GM12878 (cell line): ENCODE measurements at regions not wholly inside any gene's neighbourhood (a gene's known extent, or its start where the extent isn't known, plus 50 kb on each side); places are given as distances from the start of the nearest gene placed in this dataset.

Source experiments
- ATAC-seq: fragments of 200-7000 bp; cut with Tn5 transposase; 3 replicates; pipeline ENCODE4 v1.9.1; 2020; ENCODE audit warnings: mild to moderate bottlenecking, moderate library complexity
- BruUV-seq: library from RNA; stranded (reverse); fragments of 400-500 nt; replicated peaks from 2 replicates; lab custom pipeline; 2021; lab: Mats Ljungman, UMichigan
- CTCF ChIA-PET: fragments of 300-600 bp; sonication (Branson Sonifier 250); formaldehyde crosslinking; extraction: SDS; loops from one replicate; lab custom pipeline; 2021; ENCODE audit warnings: inconsistent platforms; lab: Yijun Ruan, JAX
- POLR2A ChIA-PET: fragments of 350-600 bp; formaldehyde crosslinking; extraction: SDS; loops from one replicate; lab custom pipeline; 2021; ENCODE audit warnings: inconsistent platforms; lab: Charles Lee
- RAD21 ChIA-PET: fragments of 300-600 bp; sonication (Branson Sonifier 250); formaldehyde crosslinking; loops from one replicate; lab custom pipeline; 2023; ENCODE audit warnings: antibody characterized with exemption; ENCODE audit not compliant: unreplicated experiment; lab: Charles Lee
- SMC1A ChIA-PET: fragments of 300-600 bp; sonication (Branson Sonifier 250); formaldehyde crosslinking; loops from one replicate; lab custom pipeline; 2023; ENCODE audit not compliant: unreplicated experiment, uncharacterized antibody; lab: Charles Lee
- DNase-seq: peaks from one replicate; pipeline ENCODE4 v3.0.0-alpha.2; 2011; ENCODE audit warnings: low read depth, low spot score
- FAIRE-seq: peaks from 3 replicates; lab custom pipeline; 2011; peaks lifted over from hg19 to GRCh38; lab: Jason Lieb, UNC
- H2AFZ ChIP-seq: 2 replicates; pipeline ENCODE4 v1.6.0; 2011; ENCODE audit warnings: low read depth, low read length, control low read depth; ENCODE audit not compliant: control insufficient read depth
- H3K27ac ChIP-seq: 2 replicates; pipeline ENCODE4 v1.5.1; 2011; ENCODE audit warnings: control low read depth; ENCODE audit not compliant: control insufficient read depth, insufficient read depth
- H3K27me3 ChIP-seq, 2 experiments: replicated peaks in 1 of 2; 2 replicates each; pipeline versions ENCODE4 v1.6.0 to v1.6.1; 2011; ENCODE audit warnings: low read length in 1 of 2; ENCODE audit not compliant: control insufficient read depth in 2 of 2, insufficient read depth in 2 of 2
- H3K36me3 ChIP-seq, 2 experiments: 2 replicates each; pipeline ENCODE4 v1.5.1; 2011; ENCODE audit warnings: low read length in 1 of 2; ENCODE audit not compliant: control insufficient read depth in 2 of 2, insufficient read depth in 2 of 2
- H3K4me1 ChIP-seq: 2 replicates; pipeline ENCODE4 v1.6.1; 2011; ENCODE audit warnings: mild to moderate bottlenecking, low read length, moderate library complexity, mixed read lengths; ENCODE audit not compliant: control insufficient read depth, insufficient read depth
- H3K4me2 ChIP-seq: 2 replicates; pipeline ENCODE4 v1.6.0; 2011; ENCODE audit warnings: control low read depth; ENCODE audit not compliant: control insufficient read depth, insufficient read depth
- H3K4me3 ChIP-seq: fragments of 200-600 bp; sonication (generic); 2 replicates; pipeline ENCODE4 v1.5.1; 2016
- H3K79me2 ChIP-seq: 2 replicates; pipeline ENCODE4 v1.6.0; 2011; ENCODE audit warnings: low read length; ENCODE audit not compliant: control insufficient read depth, insufficient read depth
- H3K9ac ChIP-seq: 2 replicates; pipeline ENCODE4 v1.8.0; 2011; ENCODE audit warnings: low read length, control low read depth, mixed read lengths; ENCODE audit not compliant: control insufficient read depth, insufficient read depth
- H3K9me3 ChIP-seq: replicated peaks from 3 replicates; pipeline ENCODE4 v1.5.1; 2011; ENCODE audit warnings: mild to moderate bottlenecking, low read length; ENCODE audit not compliant: control insufficient read depth, insufficient read depth
- H4K20me1 ChIP-seq: 2 replicates; pipeline ENCODE4 v1.6.0; 2011; ENCODE audit not compliant: control insufficient read depth, insufficient read depth
- CHD1 ChIP-seq: IDR thresholded peaks from 2 replicates; pipeline ENCODE4 v1.6.1; 2012; ENCODE audit warnings: low read depth, low read length, improper control_type of control experiment
- E2F4 ChIP-seq: IDR thresholded peaks from 2 replicates; pipeline ENCODE4 v1.6.1; 2012; ENCODE audit warnings: low read depth, low read length, improper control_type of control experiment
- IKZF1 ChIP-seq: fragments of 450-650 bp; conservative IDR thresholded peaks from 2 replicates; pipeline ENCODE4 v1.6.1; 2017; ENCODE audit warnings: antibody characterized with exemption, mild to moderate bottlenecking
- STAT1 ChIP-seq: fragments of 450-650 bp; conservative IDR thresholded peaks from 2 replicates; pipeline ENCODE4 v1.6.1; 2014; ENCODE audit warnings: antibody characterized with exemption, mild to moderate bottlenecking
- WRNIP1 ChIP-seq: IDR thresholded peaks from 2 replicates; pipeline ENCODE4 v1.6.1; 2011; ENCODE audit warnings: low read depth, low read length, improper control_type of control experiment, borderline replicate concordance
- WGBS: methylation state at CpG from one replicate; pipeline ENCODE4 v1.1.6; 2016; ENCODE audit warnings: low lambda C conversion rate; ENCODE audit not compliant: insufficient replicate concordance, insufficient coverage; ENCODE audit errors: missing lambda C conversion rate; 5-methylcytosine and 5-hydroxymethylcytosine counted together
- in situ Hi-C: fragments of 300-500 bp; cut with MboI; formaldehyde crosslinking; loops from 9 replicates; pipeline ENCODE4 v1.14.3; 2018; ENCODE audit warnings: mixed read lengths
- intact Hi-C: fragments of 100-400 bp; cut with micrococcal nuclease; formaldehyde crosslinking; loops from one replicate; pipeline ENCODE4 v1.14.2; 2022; ENCODE audit not compliant: unreplicated experiment
- TF ChIP-seq, protein P1 (sequence below): fragments of 450-650 bp; formaldehyde crosslinking; IDR thresholded peaks from 2 replicates; pipeline ENCODE4 v1.4.0; 2022; ENCODE audit warnings: mild to moderate bottlenecking, moderate library complexity
- TF ChIP-seq, protein P2 (sequence below): IDR thresholded peaks from 2 replicates; pipeline ENCODE4 v1.6.1; 2011; ENCODE audit warnings: mild to moderate bottlenecking, low read depth, low read length, moderate library complexity; ENCODE audit not compliant: insufficient replicate concordance

- in situ Hi-C loops: no loop called here
- no peak for FAIRE-seq
- Histone ChIP-seq H3K36me3 (no peaks in the 10 kb centered on the region), H2AFZ (no peak overlapping the region), H3K9ac (no peak overlapping the region), H3K9me3 (no peaks in the 10 kb centered on the region), H3K4me1 (peaks cover 13% of the 10 kb centered on the region)
- RAD21 ChIA-PET: interaction anchor here (2.4 kb wide), 1 partner anchor 102 kb away, joined by 10 read pairs; the partner anchor contains the start of gene SPRY4
- SMC1A ChIA-PET: interaction anchor here (1.5 kb wide), 1 partner anchor 134 kb away, joined by 4 read pairs; no protein-coding TSS in a partner anchor
- POLR2A ChIA-PET: no interaction called here
- no TSS peak for BruUV-seq
- TF ChIP-seq CHD1 (no peak), IKZF1 (no peak), E2F4 (no peak), WRNIP1 (no peak), STAT1 (no peak)
- TF ChIP-seq, protein P1, sequence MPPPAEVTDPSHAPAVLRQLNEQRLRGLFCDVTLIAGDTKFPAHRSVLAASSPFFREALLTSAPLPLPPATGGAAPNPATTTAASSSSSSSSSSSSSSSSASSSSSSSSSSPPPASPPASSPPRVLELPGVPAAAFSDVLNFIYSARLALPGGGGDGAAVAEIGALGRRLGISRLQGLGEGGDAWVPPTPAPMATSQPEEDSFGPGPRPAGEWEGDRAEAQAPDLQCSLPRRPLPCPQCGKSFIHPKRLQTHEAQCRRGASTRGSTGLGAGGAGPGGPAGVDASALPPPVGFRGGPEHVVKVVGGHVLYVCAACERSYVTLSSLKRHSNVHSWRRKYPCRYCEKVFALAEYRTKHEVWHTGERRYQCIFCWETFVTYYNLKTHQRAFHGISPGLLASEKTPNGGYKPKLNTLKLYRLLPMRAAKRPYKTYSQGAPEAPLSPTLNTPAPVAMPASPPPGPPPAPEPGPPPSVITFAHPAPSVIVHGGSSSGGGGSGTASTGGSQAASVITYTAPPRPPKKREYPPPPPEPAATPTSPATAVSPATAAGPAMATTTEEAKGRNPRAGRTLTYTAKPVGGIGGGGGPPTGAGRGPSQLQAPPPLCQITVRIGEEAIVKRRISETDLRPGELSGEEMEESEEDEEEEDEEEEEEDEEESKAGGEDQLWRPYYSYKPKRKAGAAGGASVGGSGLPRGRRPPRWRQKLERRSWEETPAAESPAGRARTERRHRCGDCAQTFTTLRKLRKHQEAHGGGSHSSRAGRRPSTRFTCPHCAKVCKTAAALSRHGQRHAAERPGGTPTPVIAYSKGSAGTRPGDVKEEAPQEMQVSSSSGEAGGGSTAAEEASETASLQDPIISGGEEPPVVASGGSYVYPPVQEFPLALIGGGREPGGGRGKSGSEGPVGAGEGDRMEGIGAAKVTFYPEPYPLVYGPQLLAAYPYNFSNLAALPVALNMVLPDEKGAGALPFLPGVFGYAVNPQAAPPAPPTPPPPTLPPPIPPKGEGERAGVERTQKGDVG (CRISPR knock-in tag): no peak
- TF ChIP-seq, protein P2, sequence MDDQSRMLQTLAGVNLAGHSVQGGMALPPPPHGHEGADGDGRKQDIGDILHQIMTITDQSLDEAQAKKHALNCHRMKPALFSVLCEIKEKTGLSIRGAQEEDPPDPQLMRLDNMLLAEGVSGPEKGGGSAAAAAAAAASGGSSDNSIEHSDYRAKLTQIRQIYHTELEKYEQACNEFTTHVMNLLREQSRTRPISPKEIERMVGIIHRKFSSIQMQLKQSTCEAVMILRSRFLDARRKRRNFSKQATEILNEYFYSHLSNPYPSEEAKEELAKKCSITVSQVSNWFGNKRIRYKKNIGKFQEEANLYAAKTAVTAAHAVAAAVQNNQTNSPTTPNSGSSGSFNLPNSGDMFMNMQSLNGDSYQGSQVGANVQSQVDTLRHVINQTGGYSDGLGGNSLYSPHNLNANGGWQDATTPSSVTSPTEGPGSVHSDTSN: no peak
- TF ChIP-seq, all 136 proteins: peak for 0
- Histone ChIP-seq H3K27ac (no peak overlapping the region), H3K27me3 (peaks cover 0 to 2% of the 10 kb centered on the region in 2 experiments; a peak in 2 of 4 replicates), H3K4me2 (no peak overlapping the region), H4K20me1 (no peaks in the 10 kb centered on the region), H3K79me2 (no peaks in the 10 kb centered on the region), H3K4me3 (no peak overlapping the region)
- CTCF ChIA-PET: no interaction called here
- ATAC-seq (no peak; the same call in 2 of the 3 replicates), DNase-seq (no peak)
- intact Hi-C loops: loop anchor here (5.0 kb wide), 1 partner anchor 100 kb away; no protein-coding TSS in a partner anchor
- 10% methylated on average over 14 of the region's 14 CpGs for WGBS
Observed at GRCh38 chr5:142222225-142222865, 102.5 kb downstream of the SPRY4 start.
